CD8-positive, alpha-beta memory T cell (primary cell): ENCODE measurements at regions not wholly inside any gene's neighbourhood (a gene's known extent, or its start where the extent isn't known, plus 50 kb on each side); places are given as distances from the start of the nearest gene placed in this dataset.

Source experiments
- CTCF ChIA-PET: fragments of 350-600 bp; sonication (Branson Sonifier 250); formaldehyde crosslinking; loops from one replicate; lab custom pipeline; 2021; ENCODE audit warnings: antibody characterized with exemption; lab: Charles Lee
- POLR2A ChIA-PET: fragments of 350-600 bp; sonication (Branson Sonifier 250); formaldehyde crosslinking; loops from one replicate; lab custom pipeline; 2021; ENCODE audit warnings: antibody characterized with exemption; lab: Charles Lee
- DNase-seq, 5 donors: peaks; one replicate each; pipeline versions ENCODE4 v3.0.0 to v3.0.0-alpha.2; 2020 to 2022; ENCODE audit warnings: mixed read lengths in 1 of 5
- H3K27ac ChIP-seq: one replicate; pipeline ENCODE4 v1.7.0; 2013; ENCODE audit warnings: low read depth, mild to moderate bottlenecking, low read length, moderate library complexity
- H3K27me3 ChIP-seq: 2 replicates; pipeline ENCODE4 v1.7.0; 2013; ENCODE audit warnings: low read length, mild to moderate bottlenecking; ENCODE audit not compliant: insufficient read depth, poor library complexity, severe bottlenecking
- H3K36me3 ChIP-seq: 2 replicates; pipeline ENCODE4 v1.7.0; 2013; ENCODE audit warnings: mild to moderate bottlenecking, low read length, moderate library complexity; ENCODE audit not compliant: insufficient read depth
- H3K4me1 ChIP-seq: 2 replicates; pipeline ENCODE4 v1.7.0; 2013; ENCODE audit warnings: mild to moderate bottlenecking, low read length, moderate library complexity; ENCODE audit not compliant: insufficient read depth
- H3K4me3 ChIP-seq: 2 replicates; pipeline ENCODE4 v1.7.0; 2013; ENCODE audit warnings: mild to moderate bottlenecking, low read length
- H3K9me3 ChIP-seq: 2 replicates; pipeline ENCODE4 v1.7.0; 2013; ENCODE audit warnings: mild to moderate bottlenecking, low read length
- H3K27ac Mint-ChIP-seq, 8 donors: one replicate each; pipeline ENCODE4 v1.8.0; 2020 to 2021; ENCODE audit warnings: mixed read lengths in 8 of 8, mild to moderate bottlenecking in 6 of 8, inconsistent platforms in 3 of 8, moderate library complexity in 3 of 8
- H3K27me3 Mint-ChIP-seq, 2 donors: one replicate each; pipeline ENCODE4 v1.8.0; 2020 to 2021; ENCODE audit warnings: mixed read lengths in 2 of 2, mild to moderate bottlenecking in 1 of 2, moderate library complexity in 1 of 2
- H3K36me3 Mint-ChIP-seq, 3 donors: one replicate each; pipeline ENCODE4 v1.8.0; 2020 to 2021; ENCODE audit warnings: mixed read lengths in 3 of 3, inconsistent platforms in 1 of 3, mild to moderate bottlenecking in 1 of 3
- H3K4me1 Mint-ChIP-seq, 3 donors: one replicate each; pipeline ENCODE4 v1.8.0; 2020 to 2021; ENCODE audit warnings: mixed read lengths in 3 of 3, inconsistent platforms in 1 of 3, mild to moderate bottlenecking in 1 of 3
- H3K4me3 Mint-ChIP-seq, 7 donors: one replicate each; pipeline ENCODE4 v1.8.0; 2020 to 2021; ENCODE audit warnings: mixed read lengths in 7 of 7, mild to moderate bottlenecking in 6 of 7, moderate library complexity in 4 of 7, inconsistent platforms in 2 of 7
- H3K9me3 Mint-ChIP-seq, 5 donors: one replicate each; pipeline ENCODE4 v1.8.0; 2020 to 2022; ENCODE audit warnings: mixed read lengths in 5 of 5, mild to moderate bottlenecking in 3 of 5, moderate library complexity in 2 of 5, inconsistent platforms in 1 of 5

DNA sequence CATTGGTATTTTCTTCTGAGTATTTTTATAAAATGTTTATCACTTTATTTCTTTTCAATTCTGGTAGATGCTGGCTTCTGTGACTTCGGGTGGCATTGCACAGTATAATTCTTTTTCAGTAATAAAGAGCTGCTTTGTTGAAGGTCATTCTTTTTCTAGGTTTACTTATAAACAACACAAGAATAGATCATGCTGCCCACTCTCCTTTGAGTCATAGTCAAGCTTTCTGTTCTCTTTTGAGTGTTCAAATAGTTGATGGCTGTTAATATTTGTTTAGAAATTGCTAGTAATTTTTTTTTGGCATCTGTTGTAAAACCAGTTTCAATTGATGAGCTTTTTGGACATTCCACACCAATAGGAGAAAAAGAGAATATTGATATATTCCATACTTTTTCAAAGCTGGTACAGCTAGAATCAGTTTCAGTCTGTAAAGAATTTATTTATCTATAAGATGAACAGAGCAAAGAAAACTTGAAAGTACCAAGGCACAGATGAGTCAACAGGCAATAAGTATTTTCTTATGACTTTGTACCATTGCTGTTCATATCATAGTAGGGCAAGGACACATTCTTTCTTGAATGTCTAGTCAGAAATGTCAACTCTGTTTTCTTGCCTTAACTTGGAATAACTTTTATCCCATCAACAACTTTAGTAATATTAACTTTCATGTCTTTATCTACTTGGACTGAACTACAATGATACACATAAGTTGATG, 513.0 kb upstream of the SEL1L start:
- H3K27me3 ChIP-seq, result no peaks in the 10 kb centered on the region
- DNase-seq, result no peak
- H3K36me3 ChIP-seq, result no peaks in the 10 kb centered on the region
- H3K36me3 Mint-ChIP-seq, result no peaks in the 10 kb centered on the region
- no peaks in the 10 kb centered on the region for H3K4me1 ChIP-seq
- H3K9me3 Mint-ChIP-seq, result peaks cover 7 to 17% (median 8%) of the 10 kb centered on the region in 5 donors
- no peaks in the 10 kb centered on the region for H3K4me1 Mint-ChIP-seq
- no peaks in the 10 kb centered on the region for H3K9me3 ChIP-seq
- ChIA-PET CTCF (no interaction called here), POLR2A (no interaction called here)
- no peak overlapping the region for H3K4me3 Mint-ChIP-seq
- no peak overlapping the region for H3K4me3 ChIP-seq
- H3K27ac Mint-ChIP-seq, result no peak overlapping the region
- no peak overlapping the region for H3K27ac ChIP-seq
- no peaks in the 10 kb centered on the region for H3K27me3 Mint-ChIP-seq

- DNase-seq, result no peak
- Histone ChIP-seq H3K27me3 (no peaks in the 10 kb centered on the region), H3K4me3 (no peak overlapping the region), H3K27ac (no peak overlapping the region), H3K9me3 (no peaks in the 10 kb centered on the region), H3K36me3 (no peaks in the 10 kb centered on the region), H3K4me1 (no peaks in the 10 kb centered on the region)
- Mint-ChIP-seq H3K4me3 (no peak overlapping the region), H3K4me1 (no peaks in the 10 kb centered on the region), H3K27me3 (no peaks in the 10 kb centered on the region), H3K27ac (no peak overlapping the region), H3K36me3 (no peaks in the 10 kb centered on the region), H3K9me3 (peaks cover 5 to 19% (median 9%) of the 10 kb centered on the region in 5 donors)
- POLR2A ChIA-PET, result no interaction called here
- CTCF ChIA-PET, result no interaction called here
Measured at GRCh38 chr14:82047777-82048470, 514.3 kb upstream of the SEL1L start.

DNA sequence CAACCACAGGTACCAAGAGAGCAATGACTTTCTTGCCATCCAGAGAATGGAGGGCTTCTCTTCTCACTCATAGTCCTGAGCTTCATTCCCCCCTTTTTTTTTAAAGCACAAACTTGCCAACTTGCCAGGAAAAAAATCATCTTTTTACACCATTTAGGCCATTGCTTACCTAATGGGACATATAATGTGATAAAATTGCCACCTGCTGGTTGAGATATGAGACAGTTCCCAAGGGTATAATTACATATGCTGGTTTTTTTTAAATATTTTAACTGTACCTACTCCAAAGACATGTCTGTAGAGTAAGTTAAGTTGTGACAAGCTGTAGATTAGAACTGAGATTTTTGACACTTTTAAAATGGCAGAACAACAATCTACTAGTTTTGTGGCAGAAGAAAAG, 519.1 kb upstream of the SEL1L start:
- no peak overlapping the region for H3K4me3 ChIP-seq
- DNase-seq, result no peak
- Mint-ChIP-seq H3K27ac (no peak overlapping the region), H3K27me3 (no peaks in the 10 kb centered on the region), H3K9me3 (peaks cover 6 to 14% (median 11%) of the 10 kb centered on the region in 5 donors), H3K36me3 (no peaks in the 10 kb centered on the region), H3K4me1 (no peaks in the 10 kb centered on the region), H3K4me3 (no peak overlapping the region)
- no peaks in the 10 kb centered on the region for H3K36me3 ChIP-seq
- no peaks in the 10 kb centered on the region for H3K4me1 ChIP-seq
- ChIA-PET POLR2A (no interaction called here), CTCF (no interaction called here)
- H3K27me3 ChIP-seq, result no peaks in the 10 kb centered on the region
- H3K9me3 ChIP-seq, result no peaks in the 10 kb centered on the region
- H3K27ac ChIP-seq, result no peak overlapping the region

DNA sequence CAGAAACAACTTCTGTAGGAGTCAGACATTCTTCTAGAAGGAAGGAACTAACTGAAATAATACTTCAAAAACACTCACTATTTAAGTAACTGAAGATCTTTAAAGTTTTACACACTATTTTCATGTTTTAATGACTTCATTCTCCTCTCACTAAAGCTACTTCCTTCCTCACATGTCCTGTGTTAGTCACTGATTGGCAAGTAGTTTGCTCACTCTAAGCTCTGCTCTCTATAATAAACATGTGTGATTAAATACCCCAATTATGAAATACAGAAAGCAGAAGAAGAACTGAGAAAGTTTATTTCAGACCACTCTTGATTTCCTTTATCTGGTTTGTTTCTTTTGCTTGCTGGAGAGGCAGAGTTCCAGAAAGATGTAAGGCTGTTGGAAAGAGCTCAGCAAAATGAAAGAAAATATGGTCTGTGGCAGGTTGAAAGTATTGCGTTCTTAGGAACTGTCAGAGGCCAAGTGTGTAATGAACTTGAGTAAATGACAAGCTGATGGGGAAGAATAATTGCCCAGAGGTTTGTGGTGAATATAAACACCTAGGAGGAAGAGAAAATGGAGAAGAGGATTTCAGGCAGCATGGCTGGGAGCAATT, 522.0 kb upstream of the SEL1L start:
- DNase-seq, result no peak
- H3K27ac ChIP-seq, result no peak overlapping the region
- peaks cover 1 to 8% (median 7%) of the 10 kb centered on the region in 5 donors for H3K9me3 Mint-ChIP-seq
- H3K9me3 ChIP-seq, result no peaks in the 10 kb centered on the region
- no peaks in the 10 kb centered on the region for H3K27me3 ChIP-seq
- H3K4me3 Mint-ChIP-seq, result no peak overlapping the region
- CTCF ChIA-PET, result no interaction called here
- H3K4me1 Mint-ChIP-seq, result no peaks in the 10 kb centered on the region
- H3K27ac Mint-ChIP-seq, result no peak overlapping the region
- H3K36me3 Mint-ChIP-seq, result no peaks in the 10 kb centered on the region
- H3K4me1 ChIP-seq, result no peaks in the 10 kb centered on the region
- H3K27me3 Mint-ChIP-seq, result no peaks in the 10 kb centered on the region
- H3K36me3 ChIP-seq, result no peaks in the 10 kb centered on the region
- no peak overlapping the region for H3K4me3 ChIP-seq
- POLR2A ChIA-PET, result no interaction called here

DNA sequence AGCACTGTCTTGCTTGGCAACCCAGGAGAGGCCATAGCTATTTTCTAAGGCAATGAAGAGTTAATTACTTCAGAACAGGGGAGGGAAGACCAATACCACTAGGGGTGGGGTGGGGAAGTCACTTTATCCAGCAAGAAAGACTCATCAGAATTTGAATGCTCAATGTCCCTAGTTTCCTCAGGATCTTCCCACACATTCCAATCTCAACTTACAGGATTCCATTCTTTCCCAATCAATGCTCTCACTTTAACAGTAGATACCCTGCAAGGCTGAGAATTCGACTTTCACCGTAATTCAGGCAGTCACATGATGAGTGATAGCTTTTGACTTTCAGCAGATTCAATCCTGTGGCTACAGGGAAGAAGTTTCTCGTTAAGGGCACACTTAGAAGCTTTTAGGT, 526.6 kb upstream of the SEL1L start:
- H3K27me3 ChIP-seq, result no peaks in the 10 kb centered on the region
- H3K4me1 Mint-ChIP-seq, result no peaks in the 10 kb centered on the region
- H3K36me3 ChIP-seq, result no peaks in the 10 kb centered on the region
- ChIA-PET POLR2A (no interaction called here), CTCF (no interaction called here)
- H3K27ac Mint-ChIP-seq, result no peak overlapping the region
- H3K9me3 ChIP-seq, result no peaks in the 10 kb centered on the region
- H3K4me1 ChIP-seq, result no peaks in the 10 kb centered on the region
- peaks cover 7 to 19% (median 14%) of the 10 kb centered on the region in 5 donors for H3K9me3 Mint-ChIP-seq
- H3K36me3 Mint-ChIP-seq, result no peaks in the 10 kb centered on the region
- H3K4me3 Mint-ChIP-seq, result no peak overlapping the region
- no peak overlapping the region for H3K27ac ChIP-seq
- DNase-seq, result no peak
- peaks cover 0 to under 1% of the 10 kb centered on the region in 2 donors for H3K27me3 Mint-ChIP-seq
- no peak overlapping the region for H3K4me3 ChIP-seq

GRCh38 chr14:82067221-82067875, 533.7 kb upstream of the SEL1L start:
- CTCF ChIA-PET, result no interaction called here
- H3K36me3 Mint-ChIP-seq, result no peaks in the 10 kb centered on the region
- H3K36me3 ChIP-seq, result no peaks in the 10 kb centered on the region

GRCh38 chr14:82070040-82070439, 536.4 kb upstream of the SEL1L start:
- Histone ChIP-seq H3K36me3 (no peaks in the 10 kb centered on the region), H3K27ac (no peak overlapping the region), H3K9me3 (no peaks in the 10 kb centered on the region), H3K27me3 (no peaks in the 10 kb centered on the region), H3K4me3 (no peak overlapping the region), H3K4me1 (no peaks in the 10 kb centered on the region)
- Mint-ChIP-seq H3K36me3 (no peaks in the 10 kb centered on the region), H3K27me3 (peaks cover 0 to 2% of the 10 kb centered on the region in 2 donors), H3K9me3 (peaks cover 9 to 28% (median 11%) of the 10 kb centered on the region in 5 donors), H3K4me3 (no peak overlapping the region), H3K27ac (no peak overlapping the region), H3K4me1 (no peaks in the 10 kb centered on the region)
- no peak for DNase-seq
- ChIA-PET CTCF (no interaction called here), POLR2A (no interaction called here)

More at GRCh38 chr14:82067221-82067875, 533.7 kb upstream of the SEL1L start:
- Mint-ChIP-seq H3K4me1 (no peaks in the 10 kb centered on the region), H3K27ac (no peak overlapping the region), H3K27me3 (peaks cover 0 to 2% of the 10 kb centered on the region in 2 donors), H3K9me3 (peaks cover 13 to 23% (median 22%) of the 10 kb centered on the region in 5 donors), H3K4me3 (no peak overlapping the region)
- Histone ChIP-seq H3K27me3 (no peaks in the 10 kb centered on the region), H3K4me3 (no peak overlapping the region), H3K4me1 (no peaks in the 10 kb centered on the region), H3K9me3 (no peaks in the 10 kb centered on the region), H3K27ac (no peak overlapping the region)
- DNase-seq, result no peak
- POLR2A ChIA-PET, result no interaction called here

GRCh38 chr14:82070753-82071152, 537.1 kb upstream of the SEL1L start:
- CTCF ChIA-PET, result no interaction called here
- no peaks in the 10 kb centered on the region for H3K9me3 ChIP-seq
- DNase-seq, result no peak
- H3K27ac ChIP-seq, result no peak overlapping the region
- Mint-ChIP-seq H3K9me3 (peaks cover 3 to 30% (median 11%) of the 10 kb centered on the region in 5 donors), H3K27me3 (no peaks in the 10 kb centered on the region), H3K4me1 (no peaks in the 10 kb centered on the region), H3K36me3 (no peaks in the 10 kb centered on the region), H3K27ac (no peak overlapping the region), H3K4me3 (no peak overlapping the region)
- H3K4me1 ChIP-seq, result no peaks in the 10 kb centered on the region
- H3K4me3 ChIP-seq, result no peak overlapping the region
- no peaks in the 10 kb centered on the region for H3K27me3 ChIP-seq
- no peaks in the 10 kb centered on the region for H3K36me3 ChIP-seq
- POLR2A ChIA-PET, result no interaction called here
